Neutrophil (primary cell): ENCODE measurements at regions not wholly inside any gene's neighbourhood (a gene's known extent, or its start where the extent isn't known, plus 50 kb on each side); places are given as distances from the start of the nearest gene placed in this dataset.

ENCODE experiments used
- H3K27ac ChIP-seq: fragments of 200-600 bp; sonication (generic); 2 replicates; pipeline ENCODE4 v1.5.1; 2016; ENCODE audit warnings: mild to moderate bottlenecking, moderate library complexity
- H3K27me3 ChIP-seq: fragments of 200-600 bp; sonication (generic); 2 replicates; pipeline ENCODE4 v1.6.0; 2016; ENCODE audit warnings: mild to moderate bottlenecking
- H3K36me3 ChIP-seq: fragments of 200-600 bp; sonication (generic); 2 replicates; pipeline ENCODE4 v1.5.1; 2017
- H3K4me1 ChIP-seq, 2 experiments: fragments of 200-600 bp in 1 of 2; sonication (generic) in 1 of 2; 1 replicate in 1 of 2; 2 replicates in 1 of 2; pipeline versions ENCODE4 v1.5.1 to v1.6.1; 2013 to 2016; ENCODE audit warnings: low read depth in 1 of 2, low read length in 1 of 2, mild to moderate bottlenecking in 1 of 2, moderate library complexity in 1 of 2; ENCODE audit not compliant: control insufficient read depth in 1 of 2, insufficient read depth in 1 of 2
- H3K4me3 ChIP-seq, 2 experiments: fragments of 200-600 bp in 1 of 2; sonication (generic) in 1 of 2; 1 replicate in 1 of 2; 2 replicates in 1 of 2; pipeline ENCODE4 v1.5.1; 2013 to 2016; ENCODE audit warnings: low read depth in 1 of 2, low read length in 1 of 2, mild to moderate bottlenecking in 1 of 2, moderate library complexity in 1 of 2
- H3K9me3 ChIP-seq: fragments of 200-600 bp; sonication (generic); 2 replicates; pipeline ENCODE4 v1.5.1; 2016
- TF ChIP-seq, protein P1 (sequence below): fragments of 200-600 bp; sonication (generic); IDR thresholded peaks from 2 replicates; pipeline ENCODE4 v1.5.1; 2016; ENCODE audit warnings: antibody characterized with exemption

DNA sequence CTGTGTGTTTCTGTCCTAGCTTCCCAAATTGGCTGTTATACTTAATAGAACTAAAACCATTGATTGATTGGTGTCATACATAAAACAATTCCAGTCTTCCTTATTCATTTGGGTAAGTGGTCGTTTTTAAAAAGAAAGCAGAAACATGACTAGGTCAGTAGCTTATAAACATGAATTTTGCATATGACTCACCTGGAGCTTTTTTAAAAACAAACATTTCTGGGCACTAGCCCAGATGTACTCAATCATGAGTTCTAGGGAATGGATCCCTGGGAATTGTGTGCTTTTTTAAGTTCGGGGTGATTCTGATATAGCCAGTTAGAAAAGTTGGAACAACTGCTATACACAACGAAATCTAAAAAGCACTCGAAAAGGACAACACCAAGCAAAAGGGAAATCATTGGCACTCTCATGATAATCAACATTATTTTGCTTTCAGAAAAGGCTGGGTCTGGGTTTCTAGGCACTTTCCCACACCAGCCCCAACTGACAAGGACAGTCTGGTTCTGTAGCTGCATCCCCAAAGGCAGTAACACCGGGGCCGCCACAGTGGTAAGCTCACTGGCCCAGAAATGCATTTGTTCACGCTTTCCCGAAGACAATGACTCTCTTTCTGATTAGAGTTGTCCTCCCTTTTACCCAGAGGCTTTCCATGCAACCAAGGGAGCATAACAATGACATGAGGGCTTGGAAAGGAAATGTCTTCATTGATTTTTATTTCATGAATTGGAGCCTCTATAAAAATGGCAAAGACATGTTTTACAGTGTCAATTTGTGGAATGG is 664.9 kb upstream of the WWC1 start:
- Histone ChIP-seq H3K9me3 (no peaks in the 10 kb centered on the region), H3K4me1 (no peaks in the 10 kb centered on the region), H3K27me3 (no peaks in the 10 kb centered on the region), H3K36me3 (no peaks in the 10 kb centered on the region), H3K27ac (no peak overlapping the region), H3K4me3 (no peak overlapping the region)
- TF ChIP-seq, protein P1, sequence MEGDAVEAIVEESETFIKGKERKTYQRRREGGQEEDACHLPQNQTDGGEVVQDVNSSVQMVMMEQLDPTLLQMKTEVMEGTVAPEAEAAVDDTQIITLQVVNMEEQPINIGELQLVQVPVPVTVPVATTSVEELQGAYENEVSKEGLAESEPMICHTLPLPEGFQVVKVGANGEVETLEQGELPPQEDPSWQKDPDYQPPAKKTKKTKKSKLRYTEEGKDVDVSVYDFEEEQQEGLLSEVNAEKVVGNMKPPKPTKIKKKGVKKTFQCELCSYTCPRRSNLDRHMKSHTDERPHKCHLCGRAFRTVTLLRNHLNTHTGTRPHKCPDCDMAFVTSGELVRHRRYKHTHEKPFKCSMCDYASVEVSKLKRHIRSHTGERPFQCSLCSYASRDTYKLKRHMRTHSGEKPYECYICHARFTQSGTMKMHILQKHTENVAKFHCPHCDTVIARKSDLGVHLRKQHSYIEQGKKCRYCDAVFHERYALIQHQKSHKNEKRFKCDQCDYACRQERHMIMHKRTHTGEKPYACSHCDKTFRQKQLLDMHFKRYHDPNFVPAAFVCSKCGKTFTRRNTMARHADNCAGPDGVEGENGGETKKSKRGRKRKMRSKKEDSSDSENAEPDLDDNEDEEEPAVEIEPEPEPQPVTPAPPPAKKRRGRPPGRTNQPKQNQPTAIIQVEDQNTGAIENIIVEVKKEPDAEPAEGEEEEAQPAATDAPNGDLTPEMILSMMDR: no peak

DNA sequence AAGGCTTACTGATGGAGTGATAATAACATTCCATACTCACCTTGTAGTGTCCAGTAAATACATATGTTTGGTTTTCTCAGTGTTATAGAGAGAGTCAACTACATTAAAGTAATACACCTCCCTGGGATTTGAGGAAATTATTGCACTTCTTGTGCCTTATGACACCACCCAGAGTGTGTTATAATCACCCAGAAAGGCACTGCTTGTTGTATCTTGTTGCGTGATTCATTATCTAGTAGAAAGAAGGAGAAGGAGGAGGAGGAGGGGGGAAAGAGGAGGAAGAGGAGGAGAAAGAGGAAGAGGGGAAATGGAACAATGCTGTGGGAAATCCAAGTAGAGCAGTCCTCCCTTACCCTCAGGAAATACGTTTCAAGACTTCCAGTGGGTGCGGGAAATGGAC is 661.8 kb upstream of the WWC1 start:
- H3K27ac ChIP-seq: no peak overlapping the region
- H3K27me3 ChIP-seq: no peaks in the 10 kb centered on the region

DNA sequence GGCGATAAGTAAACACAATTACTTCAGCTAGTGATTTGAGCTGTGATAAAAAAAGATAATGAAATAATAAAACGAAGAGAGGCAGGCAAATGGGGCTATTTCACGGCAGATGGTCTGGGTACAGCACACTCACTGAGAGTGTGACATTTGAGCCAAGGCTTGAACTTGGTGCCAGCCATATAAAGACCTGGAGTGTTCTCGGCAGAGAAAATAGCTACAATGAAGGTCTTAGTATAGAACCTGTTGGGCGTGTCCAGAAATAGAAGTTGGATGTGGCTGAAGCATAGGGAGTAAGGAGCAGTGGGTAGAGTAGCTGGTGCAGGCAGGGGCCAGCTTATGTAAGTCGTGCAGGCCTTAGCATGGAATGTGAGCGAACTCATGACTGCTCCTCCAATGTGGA is 660.3 kb upstream of the WWC1 start:
- Histone ChIP-seq H3K4me3 (no peak overlapping the region), H3K9me3 (no peaks in the 10 kb centered on the region), H3K27ac (no peak overlapping the region), H3K4me1 (no peaks in the 10 kb centered on the region), H3K27me3 (no peaks in the 10 kb centered on the region), H3K36me3 (no peaks in the 10 kb centered on the region)
- TF ChIP-seq, protein P1: no peak

More for the DNA sequence above, 661.8 kb upstream of the WWC1 start:
- Histone ChIP-seq H3K4me3 (no peak overlapping the region), H3K36me3 (no peaks in the 10 kb centered on the region), H3K4me1 (no peaks in the 10 kb centered on the region), H3K9me3 (no peaks in the 10 kb centered on the region)
- TF ChIP-seq, protein P1: no peak

DNA sequence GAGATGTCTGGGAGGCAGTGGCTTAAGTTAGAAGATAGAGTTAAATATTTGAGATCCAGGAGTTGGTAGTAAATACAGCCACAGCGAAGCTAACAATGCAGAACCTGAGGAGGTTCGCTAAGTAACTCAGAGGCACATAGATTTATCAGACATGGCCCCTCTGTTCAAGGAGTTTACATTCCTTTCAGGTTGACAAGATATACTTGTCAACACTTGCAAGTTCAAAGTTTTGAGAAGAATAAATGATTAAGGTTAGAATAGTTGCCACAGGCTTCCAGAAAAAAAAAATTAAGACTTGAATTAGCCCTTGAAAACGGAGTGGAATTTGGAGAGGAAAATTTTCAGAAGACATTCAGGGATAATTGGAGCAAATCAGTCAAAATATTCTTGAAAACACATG is 658.3 kb upstream of the WWC1 start:
- H3K27ac ChIP-seq: no peak overlapping the region
- no peaks in the 10 kb centered on the region for H3K27me3 ChIP-seq
- no peak overlapping the region for H3K4me3 ChIP-seq
- TF ChIP-seq, protein P1: no peak
- no peaks in the 10 kb centered on the region for H3K36me3 ChIP-seq
- H3K4me1 ChIP-seq: no peaks in the 10 kb centered on the region
- H3K9me3 ChIP-seq: no peaks in the 10 kb centered on the region

DNA sequence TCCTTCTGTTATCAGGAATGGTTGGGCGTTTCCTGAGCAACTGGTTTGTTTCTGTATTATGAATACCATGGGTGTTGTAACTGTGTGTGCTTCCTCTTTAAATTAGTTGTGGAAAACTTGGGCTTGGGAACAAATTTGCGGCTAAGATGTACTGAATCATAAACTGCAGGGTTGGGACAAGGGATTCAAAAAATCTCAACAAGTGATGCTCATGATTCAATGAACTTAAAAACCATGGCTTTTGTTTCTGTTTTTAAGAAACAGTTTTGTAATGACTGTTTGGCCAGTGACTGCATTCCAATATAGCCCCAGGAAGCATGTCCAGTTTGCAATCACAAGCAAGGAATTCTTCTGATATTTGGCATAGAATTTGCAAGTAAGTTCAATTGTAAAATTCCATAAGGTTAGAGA is 657.5 kb upstream of the WWC1 start:
- no peaks in the 10 kb centered on the region for H3K9me3 ChIP-seq
- no peaks in the 10 kb centered on the region for H3K27me3 ChIP-seq
- TF ChIP-seq, protein P1: no peak
- no peak overlapping the region for H3K4me3 ChIP-seq
- no peak overlapping the region for H3K27ac ChIP-seq
- H3K36me3 ChIP-seq: no peaks in the 10 kb centered on the region
- no peaks in the 10 kb centered on the region for H3K4me1 ChIP-seq
